ENCODE measurements at regions not wholly inside any gene's neighbourhood (a gene's known extent, or its start where the extent isn't known, plus 50 kb on each side); places are given as distances from the start of the nearest gene placed in this dataset.

GRCh38 chr21:41110664-41111063 is 57.3 kb upstream of the BACE2 start:
- H2BK12ac ChIP-seq (ENCODE audit: low read depth, low read length): no peak overlapping the region
- H3K23me2 ChIP-seq (ENCODE audit: low read depth, low read length): no peaks in the 10 kb centered on the region
- no peak overlapping the region for H3K14ac ChIP-seq (ENCODE audit: insufficient read length)
- no peak overlapping the region for H2BK20ac ChIP-seq (ENCODE audit: low read length)
- no peaks in the 10 kb centered on the region for H3K79me1 ChIP-seq (ENCODE audit: low read depth, low read length)
- H3K4ac ChIP-seq (replicated peaks; ENCODE audit: insufficient read length, low read depth, low read length): no peak overlapping the region
- ChIA-PET CTCF (ENCODE audit: partially characterized antibody) (interaction anchor here (0.9 to 2.0 kb wide), 4 partner anchors 10 to 60 kb away, joined by 3 to 9 read pairs (median 6); no protein-coding TSS in a partner anchor), POLR2A (ENCODE audit: partially characterized antibody) (no interaction called here)
- 0 out of 2 replicates have a peak overlapping the region, but pooled peaks have one; percentile 13 for H2AFZ ChIP-seq (ENCODE audit: low read length)
- H3K36me3 ChIP-seq (ENCODE audit: control insufficient read depth in 2 of 4, insufficient read depth in 4 of 4, low read length in 3 of 4): no peaks in the 10 kb centered on the region
- no peak overlapping the region for H2AK5ac ChIP-seq (ENCODE audit: low read depth, low read length)
- H2BK5ac ChIP-seq (ENCODE audit: low read depth, low read length): no peak overlapping the region
- no peak overlapping the region for H2BK15ac ChIP-seq (ENCODE audit: low read length)
- H3K79me2 ChIP-seq (ENCODE audit: control insufficient read depth in 1 of 2, insufficient read depth in 2 of 2, low read length in 2 of 2): no peaks in the 10 kb centered on the region
- H4K20me1 ChIP-seq (replicated peaks in 1 of 2; ENCODE audit: control insufficient read depth in 1 of 2, insufficient read depth in 2 of 2, low read length in 2 of 2): no peaks in the 10 kb centered on the region
- H3K23ac ChIP-seq (ENCODE audit: insufficient read length): no peak overlapping the region
- WGBS, 2 experiments (ENCODE audit: extremely low coverage in 1 of 2, insufficient coverage in 1 of 2, insufficient read length in 1 of 2, insufficient replicate concordance in 2 of 2, low coverage in 1 of 2, low lambda C conversion rate in 2 of 2, missing lambda C conversion rate in 1 of 2): 87% methylated on average over 5 of the region's 5 CpGs; no CpG with 5 or more reads in 1 of the 2 experiments
- H3K9ac ChIP-seq (replicated peaks in 1 of 4; ENCODE audit: extremely low read depth in 1 of 4, low read depth in 3 of 4, low read length in 3 of 4): no peak overlapping the region
- H3K27ac ChIP-seq (ENCODE audit: low read depth, low read length): no peak overlapping the region
- H3K9me3 ChIP-seq (ENCODE audit: insufficient read depth in 2 of 2, low read depth in 1 of 2, low read length in 1 of 2): no peaks in the 10 kb centered on the region
- H3K4me3 ChIP-seq (ENCODE audit: extremely low read depth in 1 of 4, insufficient read depth in 2 of 4, low read depth in 3 of 4, low read length in 4 of 4): no peak overlapping the region
- no peak overlapping the region for H3K18ac ChIP-seq (ENCODE audit: extremely low read depth, low read length)
- no peak overlapping the region for H4K91ac ChIP-seq (replicated peaks; ENCODE audit: insufficient read length, low read length)
- no peak for DNase-seq (ENCODE audit: low read depth in 1 of 2, low spot score in 2 of 2)
- H3K4me1 ChIP-seq (replicated peaks in 1 of 4; ENCODE audit: control insufficient read depth in 3 of 4, insufficient read depth in 4 of 4, low read length in 3 of 4): peaks cover 0 to 16% (median 7%) of the 10 kb centered on the region in 4 experiments; a peak in 5 of 7 replicates
- no peak overlapping the region for H4K8ac ChIP-seq (ENCODE audit: extremely low read depth, insufficient read depth, low read length)
- H3K56ac ChIP-seq (replicated peaks; ENCODE audit: insufficient read length, low read depth, low read length): no peak overlapping the region
- FAIRE-seq: no peak
- H2BK120ac ChIP-seq (replicated peaks; ENCODE audit: low read depth, low read length): no peak overlapping the region
- no peak overlapping the region for H4K5ac ChIP-seq (ENCODE audit: insufficient read length, low read depth, low read length)
- H3K4me2 ChIP-seq (ENCODE audit: insufficient read depth in 1 of 2, low read depth in 2 of 2, low read length in 2 of 2): no peak overlapping the region
- H3K27me3 ChIP-seq (replicated peaks in 1 of 4; ENCODE audit: control insufficient read depth in 3 of 4, extremely low read depth in 1 of 4, insufficient read depth in 3 of 4, low read length in 3 of 4): no peaks in the 10 kb centered on the region
- TF ChIP-seq BRCA1 (IDR thresholded peaks at IDR 0.05; ENCODE audit: low read depth, low read length) (no peak), SIRT6 (IDR thresholded peaks at IDR 0.05; ENCODE audit: low read length) (no peak), POLR2AphosphoS5 (IDR thresholded peaks at IDR 0.05; ENCODE audit: low read depth, low read length) (no peak), SP4 (IDR thresholded peaks at IDR 0.05; ENCODE audit: low read length) (no peak), RXRA (IDR thresholded peaks at IDR 0.05; ENCODE audit: insufficient read depth, low read depth, low read length) (no peak), CBX5 (IDR thresholded peaks at IDR 0.05; ENCODE audit: low read depth, low read length) (no peak), ZNF274 (IDR thresholded peaks at IDR 0.05; ENCODE audit: borderline replicate concordance, extremely low read depth, low read length) (no peak), JUN (IDR thresholded peaks at IDR 0.05; ENCODE audit: low read depth, low read length) (no peak), CREB1 (IDR thresholded peaks at IDR 0.05) (no peak), SRF (IDR thresholded peaks at IDR 0.05; ENCODE audit: low read depth, low read length) (no peak), PHF8 (conservative IDR thresholded peaks at IDR 0.05; ENCODE audit: low read depth, low read length) (no peak), HDAC2 (IDR thresholded peaks at IDR 0.05; ENCODE audit: borderline replicate concordance in 1 of 2, low read depth in 2 of 2, low read length in 2 of 2) (no peak), GABPA (IDR thresholded peaks at IDR 0.05; ENCODE audit: borderline replicate concordance, insufficient read depth, low read length) (no peak)
- TF ChIP-seq, protein P1, sequence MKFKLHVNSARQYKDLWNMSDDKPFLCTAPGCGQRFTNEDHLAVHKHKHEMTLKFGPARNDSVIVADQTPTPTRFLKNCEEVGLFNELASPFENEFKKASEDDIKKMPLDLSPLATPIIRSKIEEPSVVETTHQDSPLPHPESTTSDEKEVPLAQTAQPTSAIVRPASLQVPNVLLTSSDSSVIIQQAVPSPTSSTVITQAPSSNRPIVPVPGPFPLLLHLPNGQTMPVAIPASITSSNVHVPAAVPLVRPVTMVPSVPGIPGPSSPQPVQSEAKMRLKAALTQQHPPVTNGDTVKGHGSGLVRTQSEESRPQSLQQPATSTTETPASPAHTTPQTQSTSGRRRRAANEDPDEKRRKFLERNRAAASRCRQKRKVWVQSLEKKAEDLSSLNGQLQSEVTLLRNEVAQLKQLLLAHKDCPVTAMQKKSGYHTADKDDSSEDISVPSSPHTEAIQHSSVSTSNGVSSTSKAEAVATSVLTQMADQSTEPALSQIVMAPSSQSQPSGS (IDR thresholded peaks at IDR 0.05; ENCODE audit: low read length): no peak

Data from H1 (cell line).